Naive thymus-derived CD4-positive, alpha-beta T cell (primary cell): ENCODE measurements at regions not wholly inside any gene's neighbourhood (a gene's known extent, or its start where the extent isn't known, plus 50 kb on each side); places are given as distances from the start of the nearest gene placed in this dataset.

ENCODE experiments used
- ATAC-seq: fragments of 150-1000 bp; cut with Tn5 transposase; 2 replicates; pipeline ENCODE4 v1.10.0; 2021; ENCODE audit warnings: mild to moderate bottlenecking, moderate library complexity
- CTCF ChIA-PET: fragments of 350-600 bp; sonication (Branson Sonifier 250); formaldehyde crosslinking; loops from one replicate; lab custom pipeline; 2021; ENCODE audit warnings: antibody characterized with exemption; lab: Charles Lee
- POLR2A ChIA-PET: fragments of 350-600 bp; sonication (Branson Sonifier 250); formaldehyde crosslinking; loops from one replicate; lab custom pipeline; 2021; ENCODE audit warnings: antibody characterized with exemption, inconsistent platforms; lab: Charles Lee
- DNase-seq, 9 donors: peaks; one replicate each; pipeline versions ENCODE4 v3.0.0 to v3.0.0-alpha.2; 2020 to 2022; ENCODE audit warnings: mixed read lengths in 1 of 9
- H3K27ac ChIP-seq: one replicate; pipeline ENCODE4 v1.7.0; 2013; ENCODE audit warnings: mild to moderate bottlenecking, low read depth, low read length, moderate library complexity
- H3K27me3 ChIP-seq, 2 donors: one replicate each; pipeline ENCODE4 v1.7.0; 2013; ENCODE audit warnings: low read length in 2 of 2, mild to moderate bottlenecking in 2 of 2, moderate library complexity in 2 of 2; ENCODE audit not compliant: control insufficient read depth in 2 of 2, insufficient read depth in 2 of 2
- H3K36me3 ChIP-seq, 3 experiments: 1 replicate in 2 of 3; 2 replicates in 1 of 3; pipeline ENCODE4 v1.7.0; 2013; ENCODE audit warnings: low read length in 3 of 3, mild to moderate bottlenecking in 3 of 3, moderate library complexity in 1 of 3; ENCODE audit not compliant: insufficient read depth in 3 of 3, control insufficient read depth in 2 of 3
- H3K4me1 ChIP-seq, 2 donors: one replicate each; pipeline ENCODE4 v1.7.0; 2013; ENCODE audit warnings: low read length in 2 of 2, mild to moderate bottlenecking in 2 of 2, moderate library complexity in 1 of 2; ENCODE audit not compliant: control insufficient read depth in 2 of 2, insufficient read depth in 2 of 2
- H3K4me3 ChIP-seq: 2 replicates; pipeline ENCODE4 v1.7.0; 2013; ENCODE audit warnings: mild to moderate bottlenecking, low read length
- H3K9me3 ChIP-seq, 3 experiments: 1 replicate in 2 of 3; 2 replicates in 1 of 3; pipeline ENCODE4 v1.7.0; 2013; ENCODE audit warnings: low read length in 3 of 3; ENCODE audit not compliant: control insufficient read depth in 2 of 3
- H3K27ac Mint-ChIP-seq, 9 donors: one replicate each; pipeline ENCODE4 v1.8.0; 2020 to 2022; ENCODE audit warnings: mixed read lengths in 9 of 9, mild to moderate bottlenecking in 8 of 9, moderate library complexity in 5 of 9, inconsistent platforms in 2 of 9
- H3K27me3 Mint-ChIP-seq, 5 donors: one replicate each; pipeline ENCODE4 v1.8.0; 2021 to 2022; ENCODE audit warnings: mixed read lengths in 5 of 5, mild to moderate bottlenecking in 1 of 5
- H3K36me3 Mint-ChIP-seq, 5 donors: one replicate each; pipeline ENCODE4 v1.8.0; 2020 to 2022; ENCODE audit warnings: mixed read lengths in 5 of 5, mild to moderate bottlenecking in 3 of 5, inconsistent platforms in 1 of 5
- H3K4me1 Mint-ChIP-seq, 7 donors: one replicate each; pipeline ENCODE4 v1.8.0; 2020 to 2022; ENCODE audit warnings: mixed read lengths in 7 of 7, mild to moderate bottlenecking in 3 of 7, inconsistent platforms in 1 of 7
- H3K4me3 Mint-ChIP-seq, 10 donors: one replicate each; pipeline ENCODE4 v1.8.0; 2020 to 2022; ENCODE audit warnings: mild to moderate bottlenecking in 10 of 10, mixed read lengths in 10 of 10, moderate library complexity in 6 of 10, inconsistent platforms in 2 of 10
- H3K9me3 Mint-ChIP-seq, 11 donors: one replicate each; pipeline ENCODE4 v1.8.0; 2020 to 2022; ENCODE audit warnings: mixed read lengths in 11 of 11, mild to moderate bottlenecking in 4 of 11, inconsistent platforms in 1 of 11, moderate library complexity in 1 of 11
- intact Hi-C, 2 donors: fragments of 100-400 bp; cut with micrococcal nuclease; formaldehyde crosslinking; loops; one replicate each; pipeline ENCODE4 v1.15.1; 2023

GRCh38 chr7:56174875-56175760, 58.9 kb upstream of the NUPR2 start:
- Histone ChIP-seq H3K9me3 (no peaks in the 10 kb centered on the region), H3K4me1 (no peaks in the 10 kb centered on the region), H3K27me3 (no peaks in the 10 kb centered on the region), H3K36me3 (no peaks in the 10 kb centered on the region), H3K4me3 (no peak overlapping the region), H3K27ac (no peak overlapping the region)
- ATAC-seq (no peak), DNase-seq (no peak)
- H3K9me3 Mint-ChIP-seq, result peaks cover 0 to 9% (median 0%) of the 10 kb centered on the region in 11 donors
- CTCF ChIA-PET, result interaction anchor here (0.5 kb wide), 1 partner anchor 57 kb away, joined by 3 read pairs; no protein-coding TSS in a partner anchor
- H3K36me3 Mint-ChIP-seq, result peaks cover 0 to 6% (median 0%) of the 10 kb centered on the region in 5 donors
- peaks cover 0 to 10% (median 0%) of the 10 kb centered on the region in 7 donors for H3K4me1 Mint-ChIP-seq
- no peak overlapping the region for H3K27ac Mint-ChIP-seq
- peaks cover 0 to 40% (median 28%) of the 10 kb centered on the region in 5 donors for H3K27me3 Mint-ChIP-seq
- POLR2A ChIA-PET, result no interaction called here
- peak overlapping the region in 2 of 10 donors; percentile 9 to 28 for H3K4me3 Mint-ChIP-seq
- intact Hi-C loops, result no loop called here

DNA sequence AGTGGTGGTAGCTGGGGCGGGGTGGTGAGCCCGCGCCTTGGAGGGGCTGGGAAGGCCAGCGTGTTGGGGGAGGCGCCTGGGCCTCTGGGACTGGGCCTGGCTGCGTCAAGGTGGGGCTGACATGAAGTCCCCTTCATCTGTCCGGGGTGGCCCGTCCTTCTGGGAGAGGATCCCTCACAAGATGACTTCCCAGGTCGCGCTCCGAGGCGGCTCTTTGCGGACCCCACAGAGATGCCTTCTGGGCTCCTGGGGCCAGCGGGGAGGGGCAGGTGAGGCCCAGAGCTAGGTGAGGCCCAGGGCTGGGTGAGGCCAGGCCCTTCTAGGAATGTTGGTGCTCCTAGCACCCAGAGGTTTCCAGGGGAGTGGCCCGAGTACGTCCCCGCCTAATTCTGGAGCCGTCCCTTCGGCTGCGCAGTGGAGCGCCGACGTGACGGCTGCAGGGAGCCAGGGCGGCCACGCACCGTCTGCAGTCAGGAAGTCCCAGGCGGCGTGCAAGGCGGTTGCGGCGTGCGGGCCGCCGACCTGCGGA, 58.2 kb upstream of the NUPR2 start:
- H3K4me1 ChIP-seq, result no peaks in the 10 kb centered on the region
- intact Hi-C loops, result no loop called here
- CTCF ChIA-PET, result no interaction called here
- H3K4me3 ChIP-seq, result no peak overlapping the region
- DNase-seq (no peak), ATAC-seq (no peak)
- H3K9me3 ChIP-seq, result no peaks in the 10 kb centered on the region
- no peaks in the 10 kb centered on the region for H3K27me3 ChIP-seq
- Mint-ChIP-seq H3K27me3 (peaks cover 0 to 40% (median 28%) of the 10 kb centered on the region in 5 donors), H3K4me1 (peaks cover 0 to 10% (median 0%) of the 10 kb centered on the region in 7 donors), H3K4me3 (peak overlapping the region in 1 of 10 donors; percentile 28), H3K9me3 (peaks cover 0 to 7% (median 0%) of the 10 kb centered on the region in 11 donors), H3K36me3 (peaks cover 0 to 6% (median 0%) of the 10 kb centered on the region in 5 donors), H3K27ac (no peak overlapping the region)
- no peak overlapping the region for H3K27ac ChIP-seq
- POLR2A ChIA-PET, result no interaction called here
- H3K36me3 ChIP-seq, result no peaks in the 10 kb centered on the region
